ENCODE measurements at regions not wholly inside any gene's neighbourhood (a gene's known extent, or its start where the extent isn't known, plus 50 kb on each side); places are given as distances from the start of the nearest gene placed in this dataset.

DNA sequence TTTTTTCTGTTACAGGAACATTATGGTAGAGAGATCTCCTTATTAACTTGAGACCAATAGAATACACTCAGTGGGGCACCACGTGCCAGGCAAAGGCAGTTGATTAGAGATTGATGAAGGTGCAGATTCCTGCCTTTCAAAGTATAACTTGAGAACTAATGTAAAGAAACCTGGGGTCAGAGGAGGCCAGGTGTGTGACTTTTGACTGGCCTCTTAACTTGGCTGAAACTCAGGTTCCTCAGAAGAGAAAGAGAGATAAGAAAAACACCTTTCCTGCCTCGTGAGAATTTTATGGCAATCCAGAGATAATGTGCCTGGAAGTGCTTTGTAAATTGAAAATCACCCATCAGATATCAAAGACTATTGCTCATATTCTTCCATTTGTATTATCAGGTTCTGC lies 110.7 kb upstream of the GZMB start:
- in situ Hi-C loops (cut with HindIII; ENCODE audit: low pct_ligation_motif_present, low sequenced_read_pairs): no loop called here
- no peaks in the 10 kb centered on the region for H3K27me3 ChIP-seq (replicated peaks)
- H3K27ac ChIP-seq: no peak overlapping the region
- H3K36me3 ChIP-seq (replicated peaks): no peaks in the 10 kb centered on the region
- TF ChIP-seq, protein P1, sequence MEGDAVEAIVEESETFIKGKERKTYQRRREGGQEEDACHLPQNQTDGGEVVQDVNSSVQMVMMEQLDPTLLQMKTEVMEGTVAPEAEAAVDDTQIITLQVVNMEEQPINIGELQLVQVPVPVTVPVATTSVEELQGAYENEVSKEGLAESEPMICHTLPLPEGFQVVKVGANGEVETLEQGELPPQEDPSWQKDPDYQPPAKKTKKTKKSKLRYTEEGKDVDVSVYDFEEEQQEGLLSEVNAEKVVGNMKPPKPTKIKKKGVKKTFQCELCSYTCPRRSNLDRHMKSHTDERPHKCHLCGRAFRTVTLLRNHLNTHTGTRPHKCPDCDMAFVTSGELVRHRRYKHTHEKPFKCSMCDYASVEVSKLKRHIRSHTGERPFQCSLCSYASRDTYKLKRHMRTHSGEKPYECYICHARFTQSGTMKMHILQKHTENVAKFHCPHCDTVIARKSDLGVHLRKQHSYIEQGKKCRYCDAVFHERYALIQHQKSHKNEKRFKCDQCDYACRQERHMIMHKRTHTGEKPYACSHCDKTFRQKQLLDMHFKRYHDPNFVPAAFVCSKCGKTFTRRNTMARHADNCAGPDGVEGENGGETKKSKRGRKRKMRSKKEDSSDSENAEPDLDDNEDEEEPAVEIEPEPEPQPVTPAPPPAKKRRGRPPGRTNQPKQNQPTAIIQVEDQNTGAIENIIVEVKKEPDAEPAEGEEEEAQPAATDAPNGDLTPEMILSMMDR (IDR thresholded peaks at IDR 0.05; ENCODE audit: low read depth, low read length, missing control alignments): no peak
- no peak overlapping the region for H3K4me3 ChIP-seq (ENCODE audit: low read depth, low read length)
- DNase-seq: no peak

DNA sequence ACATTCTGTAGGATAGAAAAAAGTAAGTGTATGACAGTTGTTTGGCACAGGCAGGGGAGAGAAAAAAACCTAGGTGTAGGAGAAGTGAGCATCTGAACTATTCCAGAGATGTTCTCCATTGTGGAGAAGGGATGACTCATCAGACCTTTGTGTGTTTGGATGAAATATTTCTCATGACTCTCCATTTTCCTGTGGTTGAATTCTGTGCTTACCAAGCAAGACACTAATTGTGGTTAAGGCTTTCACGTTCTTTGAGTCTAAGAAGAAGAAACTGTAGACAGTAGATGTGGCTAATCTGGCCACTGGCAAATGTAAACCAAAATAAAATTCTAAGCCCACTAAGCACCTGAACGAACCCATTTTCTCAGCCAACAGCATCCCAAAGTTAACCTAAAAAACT lies 107.9 kb upstream of the GZMB start:
- TF ChIP-seq, protein P1 (IDR thresholded peaks at IDR 0.05; ENCODE audit: low read depth, low read length, missing control alignments): no peak
- Histone ChIP-seq H3K27ac (no peak overlapping the region), H3K27me3 (replicated peaks) (no peaks in the 10 kb centered on the region), H3K36me3 (replicated peaks) (no peaks in the 10 kb centered on the region), H3K4me3 (ENCODE audit: low read depth, low read length) (no peak overlapping the region)
- in situ Hi-C loops (cut with HindIII; ENCODE audit: low pct_ligation_motif_present, low sequenced_read_pairs): no loop called here
- DNase-seq: no peak

DNA sequence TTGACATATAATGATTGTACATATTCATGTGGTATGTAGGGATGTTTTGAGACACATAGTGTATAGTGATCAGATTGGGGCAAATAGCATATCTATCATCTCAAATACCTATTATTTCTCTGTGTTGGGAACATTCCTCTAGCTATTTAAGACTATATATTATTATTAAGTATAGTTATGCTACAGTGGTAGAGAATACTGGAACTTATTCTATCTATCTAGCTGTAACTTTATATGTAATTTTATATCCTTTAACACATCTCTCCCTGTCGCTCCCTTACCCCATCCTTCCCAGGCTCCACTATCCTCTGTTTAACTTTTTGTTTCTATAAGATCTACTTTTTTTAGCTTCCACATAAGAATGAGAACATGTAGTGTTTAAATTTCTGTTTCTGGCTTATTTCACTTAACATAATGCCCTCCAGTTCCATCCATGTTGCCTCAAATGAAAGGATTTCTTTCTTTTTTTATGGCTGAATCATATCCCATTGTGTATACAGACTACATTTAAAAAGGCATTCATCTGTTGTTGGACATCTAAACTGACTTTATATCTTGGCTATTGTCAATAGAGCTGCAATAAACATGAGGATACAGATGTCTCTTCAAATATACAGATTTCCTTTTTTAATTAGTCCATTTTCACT lies 102.1 kb upstream of the GZMB start:
- no peaks in the 10 kb centered on the region for H3K27me3 ChIP-seq (replicated peaks)
- in situ Hi-C loops (cut with HindIII; ENCODE audit: low pct_ligation_motif_present, low sequenced_read_pairs): no loop called here
- TF ChIP-seq, protein P1 (IDR thresholded peaks at IDR 0.05; ENCODE audit: low read depth, low read length, missing control alignments): no peak

DNA sequence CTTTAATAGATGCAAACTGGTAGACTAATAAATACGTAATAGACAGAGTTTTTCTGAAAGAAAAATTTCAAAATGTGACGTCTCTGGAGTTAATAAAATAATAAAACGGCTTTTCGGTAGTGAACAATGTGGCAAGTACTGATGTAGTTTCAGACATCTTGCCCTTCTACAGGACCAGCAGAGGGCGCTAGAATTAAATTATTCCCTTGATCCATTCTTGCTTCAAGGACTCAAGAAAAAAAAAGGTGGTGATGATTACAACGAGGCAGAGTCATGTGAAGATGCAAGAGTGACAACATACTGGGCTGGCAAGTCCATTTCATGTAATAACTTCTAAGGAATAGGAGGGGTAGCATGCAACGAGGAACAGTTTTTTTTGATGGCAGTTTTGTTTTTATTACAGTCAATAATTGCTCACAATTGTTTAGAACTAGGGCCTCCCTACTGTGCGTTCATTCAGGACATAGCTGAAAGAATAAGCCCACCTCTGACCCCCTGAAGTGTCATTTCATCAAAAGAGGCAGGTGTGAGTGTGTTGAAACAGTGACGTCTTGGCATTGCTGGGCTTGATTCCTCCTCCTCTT lies 101.0 kb upstream of the GZMB start:
- peak; percentile 11 for DNase-seq

More for the DNA sequence above, 102.1 kb upstream of the GZMB start:
- DNase-seq: no peak
- H3K4me3 ChIP-seq (ENCODE audit: low read depth, low read length): no peak overlapping the region
- no peak overlapping the region for H3K27ac ChIP-seq
- H3K36me3 ChIP-seq (replicated peaks): no peaks in the 10 kb centered on the region

DNA sequence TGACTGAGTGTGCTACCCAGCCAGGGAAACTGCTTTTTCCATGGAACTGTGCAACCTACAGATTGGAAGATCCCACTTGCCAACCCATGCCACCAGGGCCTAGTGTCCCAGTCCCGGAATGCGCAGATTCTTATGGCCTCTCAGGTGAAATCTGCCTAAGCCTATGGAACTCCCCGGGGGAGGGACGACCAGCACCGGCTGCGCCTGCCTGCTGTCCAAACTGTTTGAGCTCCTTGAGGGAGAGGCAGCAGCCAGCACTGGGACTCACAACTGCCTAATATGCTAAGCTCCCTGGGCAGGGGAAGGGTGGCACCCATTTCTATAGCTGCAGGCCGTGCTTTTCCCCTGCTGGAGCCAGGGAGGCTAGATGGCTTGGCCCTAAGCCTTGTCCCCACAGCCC lies 92.5 kb upstream of the GZMB start:
- Histone ChIP-seq H3K4me3 (ENCODE audit: low read depth, low read length) (no peak overlapping the region), H3K27ac (no peak overlapping the region), H3K36me3 (replicated peaks) (no peaks in the 10 kb centered on the region), H3K27me3 (replicated peaks) (no peaks in the 10 kb centered on the region)
- in situ Hi-C loops (cut with HindIII; ENCODE audit: low pct_ligation_motif_present, low sequenced_read_pairs): no loop called here
- TF ChIP-seq, protein P1 (IDR thresholded peaks at IDR 0.05; ENCODE audit: low read depth, low read length, missing control alignments): no peak
- DNase-seq: no peak

More for the DNA sequence above, 101.0 kb upstream of the GZMB start:
- Histone ChIP-seq H3K4me3 (ENCODE audit: low read depth, low read length) (no peak overlapping the region), H3K36me3 (replicated peaks) (no peaks in the 10 kb centered on the region), H3K27me3 (replicated peaks) (no peaks in the 10 kb centered on the region), H3K27ac (no peak overlapping the region)
- TF ChIP-seq, protein P1 (IDR thresholded peaks at IDR 0.05; ENCODE audit: low read depth, low read length, missing control alignments): peak; percentile 65
- in situ Hi-C loops (cut with HindIII; ENCODE audit: low pct_ligation_motif_present, low sequenced_read_pairs): no loop called here

DNA sequence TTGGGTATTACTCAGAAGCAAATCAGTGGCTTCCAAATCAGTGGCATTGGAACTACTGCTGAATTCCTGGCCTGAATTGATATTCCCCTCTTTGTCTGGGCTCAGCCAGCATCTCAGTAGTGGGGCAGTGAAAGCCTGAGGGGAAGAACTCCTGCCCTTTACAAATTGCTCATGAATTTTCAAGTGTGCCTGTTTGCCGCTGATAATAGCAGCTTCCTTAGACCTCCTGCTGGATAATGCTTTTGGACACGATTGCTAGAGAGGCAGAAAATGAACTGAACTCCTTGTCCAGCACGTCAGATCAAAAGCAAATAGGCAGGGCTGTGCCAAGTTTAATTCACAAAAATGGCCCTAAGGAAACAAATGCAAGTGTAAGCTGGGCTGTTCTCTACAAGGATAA lies 91.3 kb upstream of the GZMB start:
- Histone ChIP-seq H3K36me3 (replicated peaks) (no peaks in the 10 kb centered on the region), H3K4me3 (ENCODE audit: low read depth, low read length) (no peak overlapping the region), H3K27ac (no peak overlapping the region), H3K27me3 (replicated peaks) (no peaks in the 10 kb centered on the region)
- in situ Hi-C loops (cut with HindIII; ENCODE audit: low pct_ligation_motif_present, low sequenced_read_pairs): no loop called here
- DNase-seq: no peak
- TF ChIP-seq, protein P1 (IDR thresholded peaks at IDR 0.05; ENCODE audit: low read depth, low read length, missing control alignments): no peak
